ENCODE measurements at regions not wholly inside any gene's neighbourhood (a gene's known extent, or its start where the extent isn't known, plus 50 kb on each side); places are given as distances from the start of the nearest gene placed in this dataset.

GRCh38 chr11:34792814-34793258 lies 123.3 kb downstream of the APIP start:
- BruUV-seq (replicated peaks) = no TSS peak
- no peaks in the 10 kb centered on the region for H3K9me3 ChIP-seq (ENCODE audit: control insufficient read depth, insufficient read depth, low read depth, low read length)
- TF ChIP-seq SIN3A (IDR thresholded peaks at IDR 0.05; ENCODE audit: borderline replicate concordance, insufficient read depth, low read depth, low read length) = no peak
- TF ChIP-seq POLR2AphosphoS5 (IDR thresholded peaks at IDR 0.05; ENCODE audit: low read depth, low read length) = no peak
- no peak for TF ChIP-seq CTCF (IDR thresholded peaks at IDR 0.05)
- TF ChIP-seq TCF7L2 (IDR thresholded peaks at IDR 0.05; ENCODE audit: low read depth, low read length) = no peak
- TF ChIP-seq REST (IDR thresholded peaks at IDR 0.05; ENCODE audit: insufficient read depth in 1 of 2, low read depth in 2 of 2, low read length in 1 of 2) = no peak
- in situ Hi-C loops (cut with HindIII; ENCODE audit: low pct_unique_long_range_greater_than_20kb, low sequenced_read_pairs) = no loop called here
- no peaks in the 10 kb centered on the region for H3K27me3 ChIP-seq (ENCODE audit: control insufficient read depth, insufficient read depth, low read length)
- ChIA-PET POLR2A (no interaction called here), CTCF (no interaction called here)
- H3K36me3 ChIP-seq (ENCODE audit: control insufficient read depth, insufficient read depth, low read length) = no peaks in the 10 kb centered on the region
- DNase-seq (ENCODE audit: low read depth, low spot score) (no peak), ATAC-seq (no peak)
- intact Hi-C loops (cut with micrococcal nuclease; ENCODE audit: unreplicated experiment) = no loop called here
- no peaks in the 10 kb centered on the region for H3K4me1 ChIP-seq (ENCODE audit: control insufficient read depth, insufficient read depth, low read length)
- no peak overlapping the region for H3K4me3 ChIP-seq (ENCODE audit: low read depth in 2 of 2, low read length in 2 of 2)
- H3K27ac ChIP-seq (ENCODE audit: low read length) = no peak overlapping the region

- intact Hi-C loops (cut with micrococcal nuclease; ENCODE audit: unreplicated experiment) (no loop called here), in situ Hi-C loops (cut with HindIII; ENCODE audit: low pct_unique_long_range_greater_than_20kb, low sequenced_read_pairs) (no loop called here)
- ChIA-PET POLR2A (no interaction called here), CTCF (no interaction called here)
- BruUV-seq (replicated peaks) = no TSS peak
- TF ChIP-seq POLR2AphosphoS5 (IDR thresholded peaks at IDR 0.05; ENCODE audit: low read depth, low read length) = no peak
- no peak; the same call in 1 of the 2 replicates for TF ChIP-seq CTCF (IDR thresholded peaks at IDR 0.05)
- no peak for TF ChIP-seq REST (IDR thresholded peaks at IDR 0.05; ENCODE audit: insufficient read depth in 1 of 2, low read depth in 2 of 2, low read length in 1 of 2)
- no peak for TF ChIP-seq SIN3A (IDR thresholded peaks at IDR 0.05; ENCODE audit: borderline replicate concordance, insufficient read depth, low read depth, low read length)
- H3K27me3 ChIP-seq (ENCODE audit: control insufficient read depth, insufficient read depth, low read length) = no peaks in the 10 kb centered on the region
- DNase-seq (ENCODE audit: low read depth, low spot score) = no peak
- H3K9me3 ChIP-seq (ENCODE audit: control insufficient read depth, insufficient read depth, low read depth, low read length) = no peaks in the 10 kb centered on the region
- no peak overlapping the region for H3K4me3 ChIP-seq (ENCODE audit: low read depth in 2 of 2, low read length in 2 of 2)
- H3K36me3 ChIP-seq (ENCODE audit: control insufficient read depth, insufficient read depth, low read length) = no peaks in the 10 kb centered on the region
- no peak overlapping the region for H3K27ac ChIP-seq (ENCODE audit: low read length)
- ATAC-seq = no peak
- no peaks in the 10 kb centered on the region for H3K4me1 ChIP-seq (ENCODE audit: control insufficient read depth, insufficient read depth, low read length)
These were observed 124.2 kb downstream of the APIP start for GRCh38 chr11:34791780-34792542.

Data from Panc1 (cell line).